CD14-positive monocyte (primary cell): ENCODE measurements at regions not wholly inside any gene's neighbourhood (a gene's known extent, or its start where the extent isn't known, plus 50 kb on each side); places are given as distances from the start of the nearest gene placed in this dataset.

Experiments
- DNase-seq, 3 donors: peaks; one replicate each; pipeline ENCODE4 v3.0.0-alpha.2; 2011 to 2022
- H2AFZ ChIP-seq: 2 replicates; pipeline ENCODE4 v1.6.0; 2012; ENCODE audit warnings: mild to moderate bottlenecking, low read depth, low read length, inconsistent platforms; ENCODE audit not compliant: insufficient read depth, poor library complexity, severe bottlenecking
- H3K27ac ChIP-seq, 2 donors: 1 replicate in 1 of 2; 2 replicates in 1 of 2; pipeline ENCODE4 v1.5.1; 2012 to 2013; ENCODE audit warnings: low read length in 2 of 2, control low read depth in 1 of 2, inconsistent platforms in 1 of 2, low read depth in 1 of 2, mild to moderate bottlenecking in 1 of 2
- H3K27me3 ChIP-seq, 2 donors: one replicate each; pipeline versions ENCODE4 v1.6.0 to v1.6.1; 2011 to 2013; ENCODE audit warnings: low read length in 2 of 2; ENCODE audit not compliant: control insufficient read depth in 2 of 2, insufficient read depth in 2 of 2
- H3K36me3 ChIP-seq, 2 donors: replicated peaks in 1 of 2; 1 replicate in 1 of 2; 2 replicates in 1 of 2; pipeline versions ENCODE4 v1.5.1 to v1.6.1; 2012 to 2013; ENCODE audit warnings: low read length in 2 of 2, control low read depth in 1 of 2, inconsistent platforms in 1 of 2, mild to moderate bottlenecking in 1 of 2; ENCODE audit not compliant: insufficient read depth in 2 of 2, control insufficient read depth in 1 of 2
- H3K4me1 ChIP-seq, 2 donors: 1 replicate in 1 of 2; 2 replicates in 1 of 2; pipeline versions ENCODE4 v1.5.1 to v1.6.1; 2012 to 2013; ENCODE audit warnings: low read length in 2 of 2, control low read depth in 1 of 2, inconsistent platforms in 1 of 2, mild to moderate bottlenecking in 1 of 2, moderate library complexity in 1 of 2; ENCODE audit not compliant: insufficient read depth in 2 of 2, control insufficient read depth in 1 of 2
- H3K4me2 ChIP-seq: replicated peaks from 2 replicates; pipeline ENCODE3; 2012; ENCODE audit warnings: low read length, moderate library complexity, mild to moderate bottlenecking; ENCODE audit not compliant: poor library complexity, severe bottlenecking; ENCODE audit errors: extremely low read depth
- H3K4me3 ChIP-seq, 3 experiments: fragments of 200-600 bp in 1 of 3; sonication (generic) in 1 of 3; replicated peaks in 1 of 3; 1 replicate in 2 of 3; 2 replicates in 1 of 3; pipeline ENCODE4 v1.5.1; 2011 to 2013; ENCODE audit warnings: low read length in 3 of 3, mild to moderate bottlenecking in 3 of 3, control low read depth in 2 of 3, low read depth in 2 of 3, inconsistent platforms in 1 of 3, moderate library complexity in 1 of 3
- H3K79me2 ChIP-seq: 2 replicates; pipeline ENCODE4 v1.6.0; 2012; ENCODE audit warnings: mild to moderate bottlenecking, control low read depth, inconsistent platforms, low read length, moderate library complexity; ENCODE audit not compliant: insufficient read depth
- H3K9ac ChIP-seq: 2 replicates; pipeline ENCODE4 v1.6.0; 2017; ENCODE audit warnings: low read length, mild to moderate bottlenecking; ENCODE audit not compliant: insufficient read depth, poor library complexity, severe bottlenecking
- H3K9me3 ChIP-seq, 2 donors: replicated peaks in 1 of 2; 1 replicate in 1 of 2; 2 replicates in 1 of 2; pipeline versions ENCODE4 v1.5.1 to v1.6.1; 2012 to 2013; ENCODE audit warnings: low read length in 2 of 2, control low read depth in 1 of 2; ENCODE audit not compliant: control insufficient read depth in 1 of 2, insufficient read depth in 1 of 2
- H4K20me1 ChIP-seq: 2 replicates; pipeline ENCODE4 v1.6.0; 2012; ENCODE audit warnings: mild to moderate bottlenecking, low read length, control low read depth, moderate library complexity; ENCODE audit not compliant: insufficient read depth
- H3K27ac Mint-ChIP-seq, 7 donors: one replicate each; pipeline ENCODE4 v1.8.0; 2020; ENCODE audit warnings: mild to moderate bottlenecking in 7 of 7, mixed read lengths in 7 of 7, moderate library complexity in 6 of 7, inconsistent platforms in 2 of 7
- H3K27me3 Mint-ChIP-seq, 3 donors: one replicate each; pipeline ENCODE4 v1.8.0; 2021 to 2022; ENCODE audit warnings: low read depth in 3 of 3, mild to moderate bottlenecking in 3 of 3, mixed read lengths in 3 of 3, moderate library complexity in 3 of 3, inconsistent platforms in 1 of 3
- H3K36me3 Mint-ChIP-seq, 2 donors: one replicate each; pipeline ENCODE4 v1.8.0; 2020; ENCODE audit warnings: mixed read lengths in 2 of 2, inconsistent platforms in 1 of 2, mild to moderate bottlenecking in 1 of 2
- H3K4me1 Mint-ChIP-seq: one replicate; pipeline ENCODE4 v1.8.0; 2020; ENCODE audit warnings: mild to moderate bottlenecking, mixed read lengths
- H3K4me3 Mint-ChIP-seq, 2 donors: one replicate each; pipeline ENCODE4 v1.8.0; 2020; ENCODE audit warnings: mild to moderate bottlenecking in 2 of 2, mixed read lengths in 2 of 2, moderate library complexity in 1 of 2
- H3K9me3 Mint-ChIP-seq, 7 donors: one replicate each; pipeline ENCODE4 v1.8.0; 2020 to 2022; ENCODE audit warnings: mixed read lengths in 7 of 7, mild to moderate bottlenecking in 6 of 7, moderate library complexity in 6 of 7, inconsistent platforms in 2 of 7
- CTCF ChIP-seq: fragments of 200-600 bp; IDR thresholded peaks from one replicate; pipeline ENCODE4 v1.8.0; 2022; ENCODE audit warnings: antibody characterized with exemption, mild to moderate bottlenecking
- WGBS: methylation state at CpG from one replicate; pipeline ENCODE4 v1.1.5; 2013; ENCODE audit warnings: missing lambda C conversion rate; ENCODE audit not compliant: insufficient coverage; 5-methylcytosine and 5-hydroxymethylcytosine counted together
- intact Hi-C, 2 donors: fragments of 100-400 bp; cut with micrococcal nuclease; formaldehyde crosslinking; loops; one replicate each; pipeline versions ENCODE4 v1.15.0 to v1.15.1; 2023

GRCh38 chr15:46300716-46301115 lies 665.9 kb downstream of the SQOR start:
- Histone ChIP-seq H4K20me1 (no peaks in the 10 kb centered on the region), H3K79me2 (no peaks in the 10 kb centered on the region), H3K27ac (no peak overlapping the region), H3K4me3 (no peak overlapping the region), H3K9ac (no peak overlapping the region), H3K9me3 (no peaks in the 10 kb centered on the region), H3K4me2 (no peak overlapping the region), H2AFZ (no peak overlapping the region), H3K36me3 (no peaks in the 10 kb centered on the region), H3K4me1 (no peaks in the 10 kb centered on the region), H3K27me3 (no peaks in the 10 kb centered on the region)
- Mint-ChIP-seq H3K27ac (no peak overlapping the region), H3K4me3 (no peak overlapping the region), H3K27me3 (peaks cover 0 to 3% (median 1%) of the 10 kb centered on the region in 3 donors), H3K9me3 (peaks cover 0 to 4% (median 2%) of the 10 kb centered on the region in 7 donors), H3K36me3 (no peaks in the 10 kb centered on the region), H3K4me1 (peaks cover 3% of the 10 kb centered on the region)
- WGBS = 89% methylated on average over 3 of the region's 6 CpGs
- intact Hi-C loops = no loop called here
- no peak for DNase-seq
- no peak for TF ChIP-seq CTCF

GRCh38 chr15:46301291-46301690 lies 666.5 kb downstream of the SQOR start:
- H3K27me3 Mint-ChIP-seq = peaks cover 0 to 3% (median 1%) of the 10 kb centered on the region in 3 donors
- no peaks in the 10 kb centered on the region for H3K36me3 Mint-ChIP-seq
- Histone ChIP-seq H3K4me2 (no peak overlapping the region), H3K9ac (no peak overlapping the region), H3K4me3 (no peak overlapping the region), H4K20me1 (no peaks in the 10 kb centered on the region), H3K27ac (no peak overlapping the region), H3K36me3 (no peaks in the 10 kb centered on the region), H3K27me3 (no peaks in the 10 kb centered on the region), H3K4me1 (no peaks in the 10 kb centered on the region), H2AFZ (no peak overlapping the region), H3K9me3 (no peaks in the 10 kb centered on the region), H3K79me2 (no peaks in the 10 kb centered on the region)
- 80% methylated on average over 1 of the region's 5 CpGs for whole genome bisulfite sequencing
- no peak for DNase-seq
- intact Hi-C loops = no loop called here
- H3K9me3 Mint-ChIP-seq = peaks cover 0 to 2% (median 0%) of the 10 kb centered on the region in 7 donors
- H3K27ac Mint-ChIP-seq = no peak overlapping the region
- H3K4me1 Mint-ChIP-seq = peaks cover 3% of the 10 kb centered on the region
- H3K4me3 Mint-ChIP-seq = no peak overlapping the region
- no peak for TF ChIP-seq CTCF
